Colonic mucosa (tissue), 4 donors: ENCODE measurements at regions not wholly inside any gene's neighbourhood (a gene's known extent, or its start where the extent isn't known, plus 50 kb on each side); places are given as distances from the start of the nearest gene placed in this dataset.

Source experiments
- DNase-seq: peaks from one replicate; pipeline ENCODE4 v3.0.0-alpha.2; 2020
- H3K27ac ChIP-seq: fragments of 200-600 bp; one replicate; pipeline ENCODE4 v1.8.0; 2021
- H3K27me3 ChIP-seq: fragments of 200-600 bp; one replicate; pipeline ENCODE4 v1.8.0; 2021
- H3K36me3 ChIP-seq: fragments of 200-600 bp; one replicate; pipeline ENCODE4 v1.8.0; 2021
- H3K4me1 ChIP-seq: fragments of 200-600 bp; one replicate; pipeline ENCODE4 v1.8.0; 2021; ENCODE audit warnings: mild to moderate bottlenecking
- H3K4me3 ChIP-seq: fragments of 200-600 bp; one replicate; pipeline ENCODE4 v1.8.0; 2021
- H3K9ac ChIP-seq, 2 donors: one replicate each; pipeline ENCODE4 v1.7.0; 2013; ENCODE audit warnings: control low read depth in 2 of 2, low read depth in 2 of 2, low read length in 2 of 2
- H3K9me3 ChIP-seq: fragments of 200-600 bp; one replicate; pipeline ENCODE4 v1.8.0; 2021
- intact Hi-C: fragments of 100-400 bp; cut with DNase I; formaldehyde crosslinking; loops from one replicate; pipeline ENCODE4 v1.14.1; 2022
- TF ChIP-seq, protein P1 (sequence below): fragments of 200-600 bp; IDR thresholded peaks from one replicate; pipeline ENCODE4 v1.8.0; 2022; ENCODE audit warnings: antibody characterized with exemption, mild to moderate bottlenecking
- donor health status: healthy.
- donor health status: DM: no; HTN: no; CAD: no.
- donor health status: DM: no; HTN: no; CAD: no.

- DNase-seq = no peak
- Histone ChIP-seq H3K27me3 (no peaks in the 10 kb centered on the region), H3K27ac (no peak overlapping the region), H3K4me3 (no peak overlapping the region), H3K9ac (no peak overlapping the region), H3K36me3 (no peaks in the 10 kb centered on the region), H3K9me3 (no peaks in the 10 kb centered on the region), H3K4me1 (no peaks in the 10 kb centered on the region)
- intact Hi-C loops = no loop called here
- TF ChIP-seq, protein P1, sequence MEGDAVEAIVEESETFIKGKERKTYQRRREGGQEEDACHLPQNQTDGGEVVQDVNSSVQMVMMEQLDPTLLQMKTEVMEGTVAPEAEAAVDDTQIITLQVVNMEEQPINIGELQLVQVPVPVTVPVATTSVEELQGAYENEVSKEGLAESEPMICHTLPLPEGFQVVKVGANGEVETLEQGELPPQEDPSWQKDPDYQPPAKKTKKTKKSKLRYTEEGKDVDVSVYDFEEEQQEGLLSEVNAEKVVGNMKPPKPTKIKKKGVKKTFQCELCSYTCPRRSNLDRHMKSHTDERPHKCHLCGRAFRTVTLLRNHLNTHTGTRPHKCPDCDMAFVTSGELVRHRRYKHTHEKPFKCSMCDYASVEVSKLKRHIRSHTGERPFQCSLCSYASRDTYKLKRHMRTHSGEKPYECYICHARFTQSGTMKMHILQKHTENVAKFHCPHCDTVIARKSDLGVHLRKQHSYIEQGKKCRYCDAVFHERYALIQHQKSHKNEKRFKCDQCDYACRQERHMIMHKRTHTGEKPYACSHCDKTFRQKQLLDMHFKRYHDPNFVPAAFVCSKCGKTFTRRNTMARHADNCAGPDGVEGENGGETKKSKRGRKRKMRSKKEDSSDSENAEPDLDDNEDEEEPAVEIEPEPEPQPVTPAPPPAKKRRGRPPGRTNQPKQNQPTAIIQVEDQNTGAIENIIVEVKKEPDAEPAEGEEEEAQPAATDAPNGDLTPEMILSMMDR = no peak
Measured at GRCh38 chr6:15977050-15977449, 151.8 kb upstream of the MYLIP start.

DNA sequence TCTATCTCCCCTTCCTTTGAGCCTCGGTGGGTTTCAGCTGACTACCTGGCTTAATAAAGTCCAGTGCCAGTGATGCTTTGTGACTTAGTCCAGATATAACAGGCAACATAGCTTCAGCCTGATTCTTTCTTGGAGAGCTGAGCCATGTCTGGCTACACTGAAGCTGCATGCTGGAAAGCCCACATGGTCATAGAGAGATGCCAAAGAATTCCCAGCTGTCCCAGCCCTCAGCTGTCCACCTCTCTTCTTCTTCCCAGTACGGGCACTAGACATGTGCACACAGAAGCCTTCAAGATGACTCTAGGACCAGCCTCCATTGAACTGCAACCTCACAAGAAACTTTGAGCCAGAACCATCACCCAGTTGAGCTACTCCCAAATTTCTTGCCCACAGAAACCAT is 154.1 kb upstream of the MYLIP start:
- TF ChIP-seq, protein P1 = no peak
- no peak overlapping the region for H3K27ac ChIP-seq
- no peak overlapping the region for H3K9ac ChIP-seq
- no peaks in the 10 kb centered on the region for H3K9me3 ChIP-seq
- no peak for DNase-seq
- no peaks in the 10 kb centered on the region for H3K4me1 ChIP-seq
- no peaks in the 10 kb centered on the region for H3K27me3 ChIP-seq
- intact Hi-C loops = no loop called here
- no peak overlapping the region for H3K4me3 ChIP-seq
- H3K36me3 ChIP-seq = no peaks in the 10 kb centered on the region

- intact Hi-C loops = no loop called here
- Histone ChIP-seq H3K9ac (no peak overlapping the region), H3K36me3 (no peaks in the 10 kb centered on the region), H3K4me3 (no peak overlapping the region), H3K4me1 (no peaks in the 10 kb centered on the region), H3K9me3 (no peaks in the 10 kb centered on the region), H3K27ac (no peak overlapping the region), H3K27me3 (no peaks in the 10 kb centered on the region)
- TF ChIP-seq, protein P1 = no peak
- no peak for DNase-seq
Measured at GRCh38 chr6:15970517-15970916, 158.4 kb upstream of the MYLIP start.

GRCh38 chr6:15969236-15969778 is 159.6 kb upstream of the MYLIP start:
- TF ChIP-seq, protein P1 = no peak
- Histone ChIP-seq H3K36me3 (no peaks in the 10 kb centered on the region), H3K9ac (no peak overlapping the region), H3K9me3 (no peaks in the 10 kb centered on the region), H3K27ac (no peak overlapping the region), H3K4me3 (no peak overlapping the region), H3K4me1 (no peaks in the 10 kb centered on the region), H3K27me3 (no peaks in the 10 kb centered on the region)
- intact Hi-C loops = no loop called here
- no peak for DNase-seq

DNA sequence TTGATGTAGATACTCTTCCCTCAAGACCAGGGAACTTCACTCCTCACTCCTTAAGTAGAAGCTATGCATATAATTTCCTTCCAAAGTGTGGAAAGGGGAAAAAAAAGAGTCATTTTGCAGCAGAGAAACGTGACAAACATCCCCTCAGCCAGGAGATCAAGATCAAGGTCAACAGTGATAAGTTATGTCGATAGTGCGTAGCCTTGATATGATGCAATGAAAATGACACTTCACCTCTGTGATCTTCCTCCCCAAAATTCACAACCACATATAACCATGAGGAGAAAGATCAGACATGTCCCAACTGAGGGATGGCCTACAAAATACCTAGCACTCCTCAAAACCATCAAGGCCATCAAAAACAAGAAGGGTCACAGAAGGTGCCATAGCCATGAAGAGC is 160.4 kb upstream of the MYLIP start:
- H3K27me3 ChIP-seq = no peaks in the 10 kb centered on the region
- TF ChIP-seq, protein P1 = no peak
- H3K4me3 ChIP-seq = no peak overlapping the region
- no peaks in the 10 kb centered on the region for H3K36me3 ChIP-seq
- intact Hi-C loops = no loop called here
- no peak for DNase-seq
- H3K9ac ChIP-seq = no peak overlapping the region
- no peaks in the 10 kb centered on the region for H3K4me1 ChIP-seq
- no peak overlapping the region for H3K27ac ChIP-seq
- H3K9me3 ChIP-seq = no peaks in the 10 kb centered on the region
